RWPE1 (cell line): ENCODE measurements at regions not wholly inside any gene's neighbourhood (a gene's known extent, or its start where the extent isn't known, plus 50 kb on each side); places are given as distances from the start of the nearest gene placed in this dataset.

ENCODE experiments used
- CTCF ChIA-PET: fragments of 350-600 bp; sonication (Branson Sonifier 250); formaldehyde crosslinking; extraction: SDS; loops from one replicate; lab custom pipeline; 2021; lab: Yijun Ruan, JAX
- POLR2A ChIA-PET: fragments of 400-600 bp; formaldehyde crosslinking; extraction: SDS; loops from one replicate; lab custom pipeline; 2020; ENCODE audit warnings: antibody characterized with exemption; ENCODE audit not compliant: low non-redundant PET; lab: Yijun Ruan, JAX
- DNase-seq: peaks from one replicate; pipeline ENCODE4 v3.0.0; 2012; ENCODE audit warnings: low spot score
- H3K27ac ChIP-seq: fragments of 450-650 bp; 2 replicates; pipeline ENCODE4 v1.5.1; 2017
- TF ChIP-seq, protein P1 (sequence below): fragments of 450-650 bp; conservative IDR thresholded peaks from 2 replicates; pipeline ENCODE4 v1.5.1; 2017; ENCODE audit warnings: low read depth, mild to moderate bottlenecking

DNA sequence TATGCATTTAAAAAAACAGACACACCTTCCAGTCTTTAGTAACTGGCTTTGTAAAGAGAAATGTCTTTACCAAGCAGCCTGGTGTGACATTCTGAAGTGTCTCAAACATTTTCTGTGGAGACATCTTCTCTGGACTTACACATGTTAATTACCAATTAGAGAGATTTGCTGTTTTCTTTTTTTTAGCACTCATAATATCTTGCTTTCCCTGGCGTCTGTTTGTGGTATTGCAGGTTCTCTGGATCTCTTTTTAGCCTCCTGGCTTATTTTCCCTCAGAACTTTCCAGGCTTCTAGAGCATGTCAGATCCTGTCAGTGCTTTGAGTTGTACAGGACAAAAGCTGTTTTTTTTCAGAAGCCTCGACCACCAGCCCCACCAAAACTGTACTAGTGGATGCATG, 92.5 kb downstream of the MSX2 start:
- TF ChIP-seq, protein P1, sequence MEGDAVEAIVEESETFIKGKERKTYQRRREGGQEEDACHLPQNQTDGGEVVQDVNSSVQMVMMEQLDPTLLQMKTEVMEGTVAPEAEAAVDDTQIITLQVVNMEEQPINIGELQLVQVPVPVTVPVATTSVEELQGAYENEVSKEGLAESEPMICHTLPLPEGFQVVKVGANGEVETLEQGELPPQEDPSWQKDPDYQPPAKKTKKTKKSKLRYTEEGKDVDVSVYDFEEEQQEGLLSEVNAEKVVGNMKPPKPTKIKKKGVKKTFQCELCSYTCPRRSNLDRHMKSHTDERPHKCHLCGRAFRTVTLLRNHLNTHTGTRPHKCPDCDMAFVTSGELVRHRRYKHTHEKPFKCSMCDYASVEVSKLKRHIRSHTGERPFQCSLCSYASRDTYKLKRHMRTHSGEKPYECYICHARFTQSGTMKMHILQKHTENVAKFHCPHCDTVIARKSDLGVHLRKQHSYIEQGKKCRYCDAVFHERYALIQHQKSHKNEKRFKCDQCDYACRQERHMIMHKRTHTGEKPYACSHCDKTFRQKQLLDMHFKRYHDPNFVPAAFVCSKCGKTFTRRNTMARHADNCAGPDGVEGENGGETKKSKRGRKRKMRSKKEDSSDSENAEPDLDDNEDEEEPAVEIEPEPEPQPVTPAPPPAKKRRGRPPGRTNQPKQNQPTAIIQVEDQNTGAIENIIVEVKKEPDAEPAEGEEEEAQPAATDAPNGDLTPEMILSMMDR = no peak; the same call in 1 of the 2 replicates
- H3K27ac ChIP-seq = no peak overlapping the region
- CTCF ChIA-PET = interaction anchor here (0.6 to 0.7 kb wide), 4 partner anchors 34 to 543 kb away, joined by 3 to 7 read pairs (median 3); no protein-coding TSS in a partner anchor
- no peak for DNase-seq
- POLR2A ChIA-PET = no interaction called here

DNA sequence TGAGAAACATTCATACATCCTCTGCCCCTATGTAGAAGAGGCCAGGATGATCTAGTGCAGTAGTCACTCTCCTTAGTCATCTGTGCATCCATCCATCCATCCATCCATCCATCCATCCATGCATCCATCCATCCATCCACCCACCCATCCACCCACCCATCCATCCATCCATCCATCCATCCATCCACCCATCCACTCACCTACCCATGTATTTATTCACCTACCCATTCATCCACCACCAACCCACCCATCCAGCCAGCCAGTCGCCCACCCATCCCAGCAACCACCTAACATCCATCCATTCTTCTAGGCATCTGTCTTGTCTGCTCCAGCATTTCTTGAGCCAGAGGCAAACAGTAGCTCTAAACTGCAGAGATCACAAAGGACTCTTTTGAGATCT, 87.1 kb downstream of the MSX2 start:
- no peak for DNase-seq
- ChIA-PET POLR2A (no interaction called here), CTCF (no interaction called here)
- TF ChIP-seq, protein P1 = no peak
- H3K27ac ChIP-seq = no peak overlapping the region

DNA sequence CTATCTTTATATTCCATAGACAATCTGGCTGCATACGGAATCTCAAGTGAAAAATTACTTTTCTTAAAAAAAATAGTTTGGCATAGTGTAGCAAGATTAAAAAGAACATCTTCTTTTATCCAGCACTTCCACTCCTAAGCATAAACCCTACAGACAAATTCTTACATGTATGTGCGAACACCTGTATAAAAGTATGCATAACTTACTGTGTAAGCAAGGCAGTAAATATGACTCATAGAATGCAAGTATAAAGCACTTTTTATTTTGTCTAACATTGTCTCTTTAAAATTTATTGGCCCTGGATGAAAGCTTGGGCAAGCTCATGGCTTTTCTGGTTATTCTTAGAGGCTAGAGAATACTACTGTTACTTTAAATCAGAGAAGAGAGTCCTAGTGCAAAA, 86.4 kb downstream of the MSX2 start:
- H3K27ac ChIP-seq = no peak overlapping the region
- ChIA-PET POLR2A (no interaction called here), CTCF (interaction anchor here (1.4 kb wide), 1 partner anchor 391 kb away, joined by 4 read pairs; no protein-coding TSS in a partner anchor)
- DNase-seq = no peak
- TF ChIP-seq, protein P1 = no peak

DNA sequence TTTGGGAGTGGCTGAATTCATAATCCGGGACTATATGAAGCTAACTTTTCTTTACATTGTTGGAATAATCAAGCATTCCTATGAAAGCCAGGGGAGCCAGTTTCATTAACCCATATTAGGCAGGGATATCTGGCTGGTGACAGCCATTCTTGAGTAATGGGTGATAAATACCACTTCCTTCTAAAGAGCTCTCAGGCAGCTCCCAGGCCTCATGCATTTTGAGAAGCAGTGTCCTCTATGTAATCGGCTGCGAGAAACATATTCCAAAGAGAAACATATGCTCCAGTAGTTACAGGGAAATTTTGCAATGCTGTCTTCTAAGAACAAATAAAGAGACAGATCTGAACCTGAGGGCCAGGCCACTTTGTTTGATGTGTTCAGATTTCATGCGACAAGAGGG, 83.1 kb downstream of the MSX2 start:
- POLR2A ChIA-PET = no interaction called here
- TF ChIP-seq, protein P1 = no peak
- H3K27ac ChIP-seq = no peak overlapping the region
- CTCF ChIA-PET = interaction anchor here (0.6 kb wide), 1 partner anchor 393 kb away, joined by 3 read pairs; no protein-coding TSS in a partner anchor
- DNase-seq = no peak

DNA sequence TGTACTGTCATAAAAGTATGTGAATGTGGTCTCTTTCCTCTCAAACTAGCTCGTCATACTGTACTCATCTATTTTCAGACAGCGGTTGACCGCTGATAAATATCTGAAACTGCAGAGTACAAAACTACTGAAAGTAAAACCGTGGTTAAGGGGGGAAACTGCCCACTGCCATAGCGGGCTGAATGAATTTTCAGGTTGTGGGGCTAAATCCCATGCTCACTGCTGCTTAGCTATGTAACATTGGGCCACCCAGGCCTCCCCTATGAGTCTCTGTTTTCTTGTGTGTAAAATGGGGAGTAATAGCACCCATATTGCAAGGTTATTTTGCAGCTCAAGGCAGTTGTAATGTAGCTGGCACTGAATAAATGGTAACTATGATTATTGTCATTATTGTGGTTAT, 82.3 kb downstream of the MSX2 start:
- POLR2A ChIA-PET = no interaction called here

DNA sequence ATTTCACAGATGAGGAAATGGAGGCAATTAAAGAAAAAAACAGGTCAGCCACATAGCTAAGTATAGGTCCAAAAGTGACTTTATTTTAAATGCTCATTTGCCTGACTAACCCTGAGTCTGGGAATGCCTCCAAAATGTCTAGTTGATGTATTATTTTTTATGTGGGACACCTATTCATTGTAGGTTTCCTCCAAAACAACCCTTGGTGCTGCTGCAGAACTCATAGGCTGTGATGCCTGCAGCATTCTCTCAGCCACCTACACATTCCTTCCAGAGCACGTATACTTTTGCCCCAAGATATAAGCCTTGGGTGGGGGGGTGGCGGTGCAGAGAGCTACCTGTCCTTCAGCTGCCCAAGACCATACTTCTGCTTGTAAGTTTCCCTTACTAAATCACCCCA, 77.4 kb downstream of the MSX2 start:
- no peak for DNase-seq
- H3K27ac ChIP-seq = no peak overlapping the region
- TF ChIP-seq, protein P1 = no peak
- CTCF ChIA-PET = interaction anchor here (0.6 to 0.9 kb wide), 2 partner anchors 8 to 476 kb away, joined by 3 to 5 read pairs; no protein-coding TSS in a partner anchor
- POLR2A ChIA-PET = no interaction called here

More for the DNA sequence above, 82.3 kb downstream of the MSX2 start:
- CTCF ChIA-PET = interaction anchor here (0.5 to 0.6 kb wide), 2 partner anchors 402 to 760 kb away, joined by 3 to 7 read pairs; no protein-coding TSS in a partner anchor
- TF ChIP-seq, protein P1 = no peak
- no peak overlapping the region for H3K27ac ChIP-seq
- DNase-seq = no peak
